GM23248 (cell line): ENCODE measurements at regions not wholly inside any gene's neighbourhood (a gene's known extent, or its start where the extent isn't known, plus 50 kb on each side); places are given as distances from the start of the nearest gene placed in this dataset.

ENCODE experiments used
- EZH2 ChIP-seq: fragments of 200-600 bp; sonication (generic); IDR thresholded peaks from 2 replicates; pipeline ENCODE4 v1.6.1; 2018; ENCODE audit warnings: antibody characterized with exemption, mild to moderate bottlenecking; ENCODE audit not compliant: insufficient read depth, poor library complexity, severe bottlenecking
- EZH2phosphoT487 ChIP-seq: fragments of 200-600 bp; sonication (generic); IDR thresholded peaks from 2 replicates; pipeline ENCODE4 v1.6.1; 2018; ENCODE audit warnings: antibody characterized with exemption, moderate library complexity, mild to moderate bottlenecking, low read depth; ENCODE audit not compliant: insufficient read depth

GRCh38 chr11:15555161-15555560 lies 440.4 kb downstream of the INSC start:
- TF ChIP-seq EZH2: no peak
- no peak for TF ChIP-seq EZH2phosphoT487
